ENCODE measurements at regions not wholly inside any gene's neighbourhood (a gene's known extent, or its start where the extent isn't known, plus 50 kb on each side); places are given as distances from the start of the nearest gene placed in this dataset.

DNA sequence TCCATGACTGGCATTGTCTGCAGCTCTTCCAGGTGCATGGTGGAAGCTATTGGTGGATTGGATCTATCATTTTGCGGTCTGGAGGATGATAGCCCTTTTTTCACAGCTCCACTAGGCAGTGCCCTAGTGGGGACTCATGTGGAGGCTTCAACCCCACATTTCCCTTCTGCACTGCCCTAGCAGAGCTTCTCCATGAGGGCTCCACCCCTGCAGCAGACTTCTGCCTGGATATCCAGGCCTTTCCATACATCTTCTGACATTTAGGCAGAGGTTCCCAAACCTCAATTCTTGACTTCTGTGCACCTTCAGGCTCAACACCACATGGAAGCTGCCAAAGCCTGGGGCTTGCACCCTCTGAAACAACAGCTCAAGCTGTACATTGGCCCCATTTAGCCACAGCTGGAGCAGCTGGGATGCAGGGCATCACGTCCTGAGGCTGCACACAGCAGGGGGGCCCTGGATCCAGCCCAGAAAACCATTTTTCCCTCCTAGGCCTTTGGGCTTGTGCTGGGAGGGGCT, 800.2 kb upstream of the MIR17HG start:
- no peak overlapping the region for H3K4me3 ChIP-seq (ENCODE audit: extremely low read depth, insufficient read depth, low read length, poor library complexity, severe bottlenecking)
- WGBS, 2 experiments (ENCODE audit: insufficient coverage in 2 of 2) = 86% methylated on average over 1 of the region's 2 CpGs; no CpG with 5 or more reads in 1 of the 2 experiments
- no peak overlapping the region for H3K27ac ChIP-seq (ENCODE audit: low read depth, low read length, severe bottlenecking)
- peaks cover 29% of the 10 kb centered on the region for H3K9me3 ChIP-seq (ENCODE audit: control insufficient read depth, low read length)
- H3K36me3 ChIP-seq (ENCODE audit: control insufficient read depth, insufficient read depth, low read length) = no peaks in the 10 kb centered on the region
- H3K4me1 ChIP-seq (ENCODE audit: control insufficient read depth, insufficient read depth, low read length, poor library complexity, severe bottlenecking) = no peaks in the 10 kb centered on the region

- H3K27ac ChIP-seq (ENCODE audit: low read depth, low read length, severe bottlenecking) = no peak overlapping the region
- H3K4me1 ChIP-seq (ENCODE audit: control insufficient read depth, insufficient read depth, low read length, poor library complexity, severe bottlenecking) = no peaks in the 10 kb centered on the region
- H3K9me3 ChIP-seq (ENCODE audit: control insufficient read depth, low read length) = peaks cover 17% of the 10 kb centered on the region
- 80 to 94% methylated on average over 1 to 2 of the region's 3 CpGs for WGBS, 2 experiments (ENCODE audit: insufficient coverage in 2 of 2)
- H3K4me3 ChIP-seq (ENCODE audit: extremely low read depth, insufficient read depth, low read length, poor library complexity, severe bottlenecking) = no peak overlapping the region
- no peaks in the 10 kb centered on the region for H3K36me3 ChIP-seq (ENCODE audit: control insufficient read depth, insufficient read depth, low read length)
These were observed 796.2 kb upstream of the MIR17HG start for GRCh38 chr13:90551253-90551652.

DNA sequence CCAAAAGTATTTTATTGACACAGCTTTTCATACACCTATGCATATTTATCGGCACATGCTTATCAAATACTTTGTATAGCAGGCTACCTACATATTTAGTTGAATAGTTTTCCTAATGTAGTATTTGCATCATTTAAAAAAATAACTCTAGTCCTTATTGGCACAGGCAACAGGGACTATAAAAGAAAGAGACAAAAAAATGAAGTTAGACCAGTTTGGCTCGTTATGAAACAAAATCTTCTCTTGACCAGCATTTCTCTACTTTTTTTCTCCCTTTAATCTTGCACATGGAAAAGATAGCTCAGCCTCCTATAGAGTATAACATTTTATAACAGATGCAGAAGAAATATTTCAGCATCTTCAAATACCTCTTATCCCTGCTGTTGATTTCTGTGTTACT, 794.8 kb upstream of the MIR17HG start:
- no peaks in the 10 kb centered on the region for H3K4me1 ChIP-seq (ENCODE audit: control insufficient read depth, insufficient read depth, low read length, poor library complexity, severe bottlenecking)
- no CpG with 5 or more reads among the region's 2 CpGs for WGBS, 2 experiments (ENCODE audit: insufficient coverage in 2 of 2)
- H3K4me3 ChIP-seq (ENCODE audit: extremely low read depth, insufficient read depth, low read length, poor library complexity, severe bottlenecking) = no peak overlapping the region
- no peaks in the 10 kb centered on the region for H3K36me3 ChIP-seq (ENCODE audit: control insufficient read depth, insufficient read depth, low read length)
- peaks cover 8% of the 10 kb centered on the region for H3K9me3 ChIP-seq (ENCODE audit: control insufficient read depth, low read length)
- H3K27ac ChIP-seq (ENCODE audit: low read depth, low read length, severe bottlenecking) = no peak overlapping the region

- Histone ChIP-seq H3K4me1 (ENCODE audit: control insufficient read depth, insufficient read depth, low read length, poor library complexity, severe bottlenecking) (no peaks in the 10 kb centered on the region), H3K4me3 (ENCODE audit: extremely low read depth, insufficient read depth, low read length, poor library complexity, severe bottlenecking) (no peak overlapping the region), H3K27ac (ENCODE audit: low read depth, low read length, severe bottlenecking) (no peak overlapping the region), H3K36me3 (ENCODE audit: control insufficient read depth, insufficient read depth, low read length) (no peaks in the 10 kb centered on the region), H3K9me3 (ENCODE audit: control insufficient read depth, low read length) (peaks cover 4% of the 10 kb centered on the region)
- 90 to 100% methylated on average over 1 to 2 of the region's 3 CpGs for WGBS, 2 experiments (ENCODE audit: insufficient coverage in 2 of 2)
These were observed 794.3 kb upstream of the MIR17HG start for GRCh38 chr13:90553159-90553558.

GRCh38 chr13:90557626-90558025, 789.9 kb upstream of the MIR17HG start:
- Histone ChIP-seq H3K36me3 (ENCODE audit: control insufficient read depth, insufficient read depth, low read length) (no peaks in the 10 kb centered on the region), H3K9me3 (ENCODE audit: control insufficient read depth, low read length) (no peaks in the 10 kb centered on the region), H3K4me1 (ENCODE audit: control insufficient read depth, insufficient read depth, low read length, poor library complexity, severe bottlenecking) (no peaks in the 10 kb centered on the region), H3K4me3 (ENCODE audit: extremely low read depth, insufficient read depth, low read length, poor library complexity, severe bottlenecking) (no peak overlapping the region), H3K27ac (ENCODE audit: low read depth, low read length, severe bottlenecking) (no peak overlapping the region)
- no CpG with 5 or more reads among the region's 2 CpGs for WGBS, 2 experiments (ENCODE audit: insufficient coverage in 2 of 2)

DNA sequence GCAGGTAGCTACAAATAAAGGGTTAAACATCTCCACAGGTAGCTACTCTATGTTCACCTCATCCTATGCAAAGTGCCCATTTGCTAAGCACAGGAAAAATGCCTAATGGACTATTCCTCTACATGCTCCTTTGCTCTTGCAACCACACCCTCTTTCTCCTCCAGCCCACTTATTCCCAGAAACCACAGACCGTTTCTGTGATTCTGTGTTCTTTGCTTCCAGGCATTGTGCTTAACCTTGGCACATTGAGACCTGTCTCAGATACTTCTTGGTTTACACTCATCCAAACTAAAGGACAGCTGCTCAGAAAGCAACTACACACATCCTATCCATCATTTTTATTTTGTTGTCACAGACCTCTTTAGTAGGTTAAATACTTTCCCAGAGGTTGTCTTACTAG, 785.0 kb upstream of the MIR17HG start:
- WGBS, 2 experiments (ENCODE audit: insufficient coverage in 2 of 2) = 100% methylated on average over 1 of the region's 1 CpG
- H3K36me3 ChIP-seq (ENCODE audit: control insufficient read depth, insufficient read depth, low read length) = no peaks in the 10 kb centered on the region
- no peaks in the 10 kb centered on the region for H3K4me1 ChIP-seq (ENCODE audit: control insufficient read depth, insufficient read depth, low read length, poor library complexity, severe bottlenecking)
- H3K27ac ChIP-seq (ENCODE audit: low read depth, low read length, severe bottlenecking) = no peak overlapping the region
- H3K9me3 ChIP-seq (ENCODE audit: control insufficient read depth, low read length) = no peaks in the 10 kb centered on the region
- no peak overlapping the region for H3K4me3 ChIP-seq (ENCODE audit: extremely low read depth, insufficient read depth, low read length, poor library complexity, severe bottlenecking)

DNA sequence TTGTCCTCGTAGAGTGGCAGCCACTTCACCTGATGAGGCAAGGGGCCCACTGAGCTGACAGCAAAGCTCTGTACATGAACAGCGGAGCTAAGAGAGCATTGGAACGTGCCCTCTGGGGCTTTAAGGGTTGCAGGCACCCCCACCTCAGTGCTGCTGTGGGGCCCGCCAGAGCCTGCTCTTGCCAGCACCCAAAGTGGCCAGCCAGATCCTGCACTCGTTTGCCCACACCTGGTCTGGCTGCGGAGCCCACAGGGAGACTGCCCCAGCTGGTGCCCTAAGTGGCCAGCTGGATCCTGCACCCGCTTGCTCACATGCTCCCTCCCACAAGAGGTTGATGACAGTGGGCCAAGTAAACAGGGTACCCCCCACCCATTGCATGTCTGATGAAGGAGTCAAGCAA, 783.4 kb upstream of the MIR17HG start:
- Histone ChIP-seq H3K4me1 (ENCODE audit: control insufficient read depth, insufficient read depth, low read length, poor library complexity, severe bottlenecking) (no peaks in the 10 kb centered on the region), H3K9me3 (ENCODE audit: control insufficient read depth, low read length) (peaks cover 3% of the 10 kb centered on the region), H3K27ac (ENCODE audit: low read depth, low read length, severe bottlenecking) (no peak overlapping the region), H3K4me3 (ENCODE audit: extremely low read depth, insufficient read depth, low read length, poor library complexity, severe bottlenecking) (no peak overlapping the region), H3K36me3 (ENCODE audit: control insufficient read depth, insufficient read depth, low read length) (no peaks in the 10 kb centered on the region)
- 89 to 100% methylated on average over 6 to 7 of the region's 7 CpGs for WGBS, 2 experiments (ENCODE audit: insufficient coverage in 2 of 2)

DNA sequence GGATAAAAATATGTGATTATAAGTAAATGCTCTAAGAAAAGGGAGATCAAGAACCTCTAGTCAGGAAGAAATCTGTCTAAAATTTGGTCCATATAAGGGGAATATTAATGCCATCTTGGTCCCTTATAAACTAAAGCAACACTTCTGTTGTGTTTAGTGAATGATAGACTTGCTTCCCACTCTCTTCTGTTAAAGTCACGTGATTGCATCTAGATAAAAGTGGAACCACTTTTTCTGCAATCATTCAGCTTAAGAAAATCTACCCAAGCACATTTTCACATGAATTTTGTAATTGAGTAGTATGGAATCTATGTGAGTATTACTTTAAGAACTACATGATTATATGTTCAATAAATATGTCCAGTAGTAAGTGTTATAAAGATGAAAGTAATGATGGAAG, 782.9 kb upstream of the MIR17HG start:
- peaks cover 4% of the 10 kb centered on the region for H3K9me3 ChIP-seq (ENCODE audit: control insufficient read depth, low read length)
- H3K36me3 ChIP-seq (ENCODE audit: control insufficient read depth, insufficient read depth, low read length) = no peaks in the 10 kb centered on the region
- H3K27ac ChIP-seq (ENCODE audit: low read depth, low read length, severe bottlenecking) = no peak overlapping the region
- no peaks in the 10 kb centered on the region for H3K4me1 ChIP-seq (ENCODE audit: control insufficient read depth, insufficient read depth, low read length, poor library complexity, severe bottlenecking)
- no CpG with 5 or more reads among the region's 1 CpG for WGBS, 2 experiments (ENCODE audit: insufficient coverage in 2 of 2)
- no peak overlapping the region for H3K4me3 ChIP-seq (ENCODE audit: extremely low read depth, insufficient read depth, low read length, poor library complexity, severe bottlenecking)

GRCh38 chr13:90565985-90566713, 781.3 kb upstream of the MIR17HG start:
- peaks cover 4% of the 10 kb centered on the region for H3K9me3 ChIP-seq (ENCODE audit: control insufficient read depth, low read length)
- no peaks in the 10 kb centered on the region for H3K4me1 ChIP-seq (ENCODE audit: control insufficient read depth, insufficient read depth, low read length, poor library complexity, severe bottlenecking)
- no peak overlapping the region for H3K27ac ChIP-seq (ENCODE audit: low read depth, low read length, severe bottlenecking)
- H3K36me3 ChIP-seq (ENCODE audit: control insufficient read depth, insufficient read depth, low read length) = no peaks in the 10 kb centered on the region
- 90% methylated on average over 1 to 3 of the region's 3 CpGs for WGBS, 2 experiments (ENCODE audit: insufficient coverage in 2 of 2)
- no peak overlapping the region for H3K4me3 ChIP-seq (ENCODE audit: extremely low read depth, insufficient read depth, low read length, poor library complexity, severe bottlenecking)

DNA sequence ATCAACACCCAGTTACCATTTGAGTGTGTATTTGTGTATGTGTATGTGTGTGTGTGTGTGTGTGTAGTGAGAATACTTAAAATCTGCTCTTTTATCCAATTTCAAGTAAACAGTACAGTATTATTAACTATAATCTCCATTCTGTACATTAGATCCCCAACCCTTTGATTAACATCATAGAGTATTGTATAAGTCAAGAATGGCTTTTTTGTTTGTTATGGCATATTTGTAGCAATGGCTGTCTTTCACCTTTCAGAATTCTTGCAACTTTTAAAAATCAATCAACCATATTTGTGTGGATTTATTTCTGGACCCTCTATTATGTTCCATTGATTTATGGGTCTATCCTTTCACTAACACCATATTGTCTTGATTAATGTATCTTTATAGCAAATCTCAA, 779.3 kb upstream of the MIR17HG start:
- Histone ChIP-seq H3K4me1 (ENCODE audit: control insufficient read depth, insufficient read depth, low read length, poor library complexity, severe bottlenecking) (no peaks in the 10 kb centered on the region), H3K36me3 (ENCODE audit: control insufficient read depth, insufficient read depth, low read length) (no peaks in the 10 kb centered on the region), H3K9me3 (ENCODE audit: control insufficient read depth, low read length) (peaks cover 4% of the 10 kb centered on the region), H3K4me3 (ENCODE audit: extremely low read depth, insufficient read depth, low read length, poor library complexity, severe bottlenecking) (no peak overlapping the region), H3K27ac (ENCODE audit: low read depth, low read length, severe bottlenecking) (no peak overlapping the region)

- H3K9me3 ChIP-seq (ENCODE audit: control insufficient read depth, low read length) = no peaks in the 10 kb centered on the region
- H3K36me3 ChIP-seq (ENCODE audit: control insufficient read depth, insufficient read depth, low read length) = no peaks in the 10 kb centered on the region
- H3K27ac ChIP-seq (ENCODE audit: low read depth, low read length, severe bottlenecking) = no peak overlapping the region
- peaks cover 2% of the 10 kb centered on the region for H3K4me1 ChIP-seq (ENCODE audit: control insufficient read depth, insufficient read depth, low read length, poor library complexity, severe bottlenecking)
- H3K4me3 ChIP-seq (ENCODE audit: extremely low read depth, insufficient read depth, low read length, poor library complexity, severe bottlenecking) = no peak overlapping the region
- WGBS, 2 experiments (ENCODE audit: insufficient coverage in 2 of 2) = 94 to 95% methylated on average over 4 of the region's 5 CpGs
These were observed 771.4 kb upstream of the MIR17HG start for GRCh38 chr13:90576067-90576466.

Measured in mesodermal cell (in vitro differentiated cells).